Thoracic aorta (tissue), 2 donors: ENCODE measurements at regions not wholly inside any gene's neighbourhood (a gene's known extent, or its start where the extent isn't known, plus 50 kb on each side); places are given as distances from the start of the nearest gene placed in this dataset.

ENCODE experiments used
- ATAC-seq: fragments of 150-250 bp; one replicate; pipeline ENCODE4 v1.8.0; 2017; ENCODE audit warnings: low read depth; ENCODE audit not compliant: insufficient number of reproducible peaks, low FRiP score
- DNase-seq: peaks from one replicate; pipeline ENCODE4 v3.0.0-alpha.2; 2020; ENCODE audit warnings: low spot score
- H3K27ac ChIP-seq, 2 donors: fragments of 200-600 bp; sonication (generic); 1 replicate in 1 of 2; 2 replicates in 1 of 2; pipeline ENCODE4 v1.5.1; 2016; ENCODE audit warnings: mild to moderate bottlenecking in 2 of 2, moderate library complexity in 2 of 2
- H3K27me3 ChIP-seq: fragments of 200-600 bp; sonication (generic); replicated peaks from 2 replicates; pipeline ENCODE4 v1.6.0; 2016; ENCODE audit warnings: mild to moderate bottlenecking; ENCODE audit not compliant: insufficient read depth
- H3K36me3 ChIP-seq: fragments of 200-600 bp; sonication (generic); one replicate; pipeline ENCODE4 v1.5.1; 2016
- H3K4me1 ChIP-seq, 2 donors: fragments of 200-600 bp; sonication (generic); 1 replicate in 1 of 2; 2 replicates in 1 of 2; pipeline versions ENCODE4 v1.5.1 to v1.6.0; 2016; ENCODE audit warnings: low read depth in 2 of 2, mild to moderate bottlenecking in 1 of 2; ENCODE audit not compliant: control insufficient read depth in 1 of 2
- H3K4me3 ChIP-seq: fragments of 200-600 bp; sonication (generic); 2 replicates; pipeline ENCODE4 v1.5.1; 2016; ENCODE audit warnings: mild to moderate bottlenecking
- H3K9me3 ChIP-seq: fragments of 200-600 bp; sonication (generic); 2 replicates; pipeline ENCODE4 v1.5.1; 2016
- TF ChIP-seq, protein P1 (sequence below): fragments of 200-600 bp; sonication (generic); IDR thresholded peaks from one replicate; pipeline ENCODE4 v1.5.1; 2019; ENCODE audit warnings: antibody characterized with exemption

DNA sequence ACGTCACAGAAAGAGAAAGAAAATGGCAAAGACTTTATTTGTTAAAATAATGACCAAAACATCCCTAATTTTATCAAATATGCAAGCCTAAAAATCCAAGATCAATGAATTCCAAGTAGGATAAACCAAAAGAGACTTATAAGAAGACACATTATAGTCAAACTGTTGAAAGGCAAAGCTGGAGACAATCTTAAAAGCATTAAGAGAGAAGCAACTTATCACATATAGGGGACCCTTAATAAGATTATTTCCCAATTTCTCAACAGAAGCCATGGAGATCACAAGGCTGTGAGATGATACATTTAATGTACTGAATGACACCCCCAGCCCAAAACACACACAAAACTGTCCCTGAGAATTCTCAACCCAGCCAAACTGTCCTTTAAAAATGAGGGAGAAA lies 228.7 kb downstream of the COG6 start:
- no peak for DNase-seq
- no peak overlapping the region for H3K4me3 ChIP-seq
- H3K27me3 ChIP-seq, result no peaks in the 10 kb centered on the region
- no peak overlapping the region for H3K27ac ChIP-seq
- H3K4me1 ChIP-seq, result peaks cover 0 to 12% of the 10 kb centered on the region in 2 donors
- TF ChIP-seq, protein P1, sequence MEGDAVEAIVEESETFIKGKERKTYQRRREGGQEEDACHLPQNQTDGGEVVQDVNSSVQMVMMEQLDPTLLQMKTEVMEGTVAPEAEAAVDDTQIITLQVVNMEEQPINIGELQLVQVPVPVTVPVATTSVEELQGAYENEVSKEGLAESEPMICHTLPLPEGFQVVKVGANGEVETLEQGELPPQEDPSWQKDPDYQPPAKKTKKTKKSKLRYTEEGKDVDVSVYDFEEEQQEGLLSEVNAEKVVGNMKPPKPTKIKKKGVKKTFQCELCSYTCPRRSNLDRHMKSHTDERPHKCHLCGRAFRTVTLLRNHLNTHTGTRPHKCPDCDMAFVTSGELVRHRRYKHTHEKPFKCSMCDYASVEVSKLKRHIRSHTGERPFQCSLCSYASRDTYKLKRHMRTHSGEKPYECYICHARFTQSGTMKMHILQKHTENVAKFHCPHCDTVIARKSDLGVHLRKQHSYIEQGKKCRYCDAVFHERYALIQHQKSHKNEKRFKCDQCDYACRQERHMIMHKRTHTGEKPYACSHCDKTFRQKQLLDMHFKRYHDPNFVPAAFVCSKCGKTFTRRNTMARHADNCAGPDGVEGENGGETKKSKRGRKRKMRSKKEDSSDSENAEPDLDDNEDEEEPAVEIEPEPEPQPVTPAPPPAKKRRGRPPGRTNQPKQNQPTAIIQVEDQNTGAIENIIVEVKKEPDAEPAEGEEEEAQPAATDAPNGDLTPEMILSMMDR, result no peak
- peaks cover 3% of the 10 kb centered on the region for H3K9me3 ChIP-seq
- no peak for ATAC-seq
- no peaks in the 10 kb centered on the region for H3K36me3 ChIP-seq

DNA sequence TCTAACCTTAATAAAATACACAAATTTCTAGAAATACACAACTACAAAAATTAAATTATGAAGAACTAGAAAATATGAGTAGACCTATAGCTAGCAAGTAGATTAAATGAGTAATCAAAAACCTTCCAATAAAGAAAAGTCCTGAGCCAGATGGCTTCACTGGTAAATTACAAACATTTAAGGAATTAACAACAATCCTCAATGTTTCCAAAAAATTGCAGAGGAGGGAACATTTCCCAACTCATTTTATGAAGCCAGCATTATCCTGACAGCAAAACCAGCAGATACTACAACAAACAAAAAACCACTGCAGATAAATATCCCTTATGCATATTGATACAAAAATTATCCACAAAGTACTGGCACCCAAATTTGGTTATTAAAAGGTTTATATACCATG lies 230.9 kb downstream of the COG6 start:
- TF ChIP-seq, protein P1, result no peak
- Histone ChIP-seq H3K27me3 (no peaks in the 10 kb centered on the region), H3K4me1 (peaks cover 0 to 14% of the 10 kb centered on the region in 2 donors), H3K27ac (no peak overlapping the region), H3K4me3 (no peak overlapping the region), H3K9me3 (peaks cover 3% of the 10 kb centered on the region), H3K36me3 (no peaks in the 10 kb centered on the region)
- no peak for DNase-seq
- no peak for ATAC-seq

DNA sequence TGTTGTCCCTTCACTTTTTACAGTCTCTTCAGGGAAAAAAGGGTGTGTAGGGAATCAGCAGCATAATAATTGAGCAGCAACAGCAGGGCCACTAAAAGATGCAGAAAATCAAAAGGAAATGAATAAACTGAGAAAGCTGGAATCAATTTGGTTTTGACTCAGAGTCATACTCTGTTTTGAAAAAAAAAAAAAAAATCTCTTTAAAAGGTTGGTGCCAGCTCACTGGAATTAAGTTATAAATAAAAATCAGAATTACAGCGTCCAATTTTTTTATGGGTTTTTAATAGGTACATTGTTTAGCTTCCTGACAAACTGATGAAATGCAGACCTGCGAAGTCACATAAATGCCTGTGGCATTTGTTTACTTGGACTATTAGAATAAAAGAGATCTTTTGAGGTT lies 231.9 kb downstream of the COG6 start:
- Histone ChIP-seq H3K4me3 (no peak overlapping the region), H3K36me3 (no peaks in the 10 kb centered on the region), H3K27ac (no peak overlapping the region), H3K27me3 (no peaks in the 10 kb centered on the region), H3K9me3 (peaks cover 3% of the 10 kb centered on the region), H3K4me1 (peaks cover 0 to 14% of the 10 kb centered on the region in 2 donors)
- ATAC-seq (no peak), DNase-seq (no peak)
- TF ChIP-seq, protein P1, result no peak

DNA sequence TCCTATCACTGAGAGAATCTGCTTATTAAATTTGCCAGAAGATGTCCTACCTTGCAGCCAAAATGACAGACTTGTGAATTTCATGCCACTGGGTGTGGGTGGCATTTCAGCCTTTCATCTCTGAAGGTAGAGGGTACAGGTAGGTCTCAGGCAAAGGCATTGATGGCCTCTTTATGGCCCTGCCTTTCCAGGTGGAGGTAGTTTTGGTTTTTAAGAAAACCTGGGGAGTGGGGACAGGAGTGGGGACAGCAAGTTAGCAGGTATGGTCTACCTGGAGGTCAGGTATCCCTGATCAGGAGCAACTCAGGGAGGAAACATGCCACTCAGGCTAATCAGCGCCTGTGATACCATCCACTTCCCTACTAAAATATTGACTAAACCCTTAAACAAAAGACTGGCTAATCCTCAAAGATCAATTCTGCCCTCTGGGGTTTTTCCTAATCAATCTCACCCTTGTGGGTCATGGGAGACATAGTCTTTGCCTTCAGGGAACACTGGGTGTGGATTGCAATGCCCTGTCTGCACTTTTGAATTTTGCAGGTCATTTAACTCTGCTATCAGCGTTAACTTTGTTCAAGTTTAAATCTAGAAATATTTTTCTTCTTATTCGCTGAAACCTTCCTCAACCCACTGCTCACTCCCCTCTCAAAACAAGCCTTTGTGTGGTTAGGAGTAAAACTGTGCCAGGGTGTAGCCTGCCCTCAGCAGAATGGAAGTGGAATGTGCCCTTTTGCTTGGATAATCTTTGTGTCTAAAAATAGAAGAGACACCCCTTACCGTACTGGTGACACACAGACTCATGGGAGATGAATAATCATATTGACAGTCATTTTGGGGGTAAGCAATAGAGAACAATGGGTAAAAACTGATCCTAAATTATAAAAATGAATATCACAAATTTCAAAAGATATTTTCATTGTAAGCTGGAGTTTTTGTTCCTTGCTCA lies 233.7 kb downstream of the COG6 start:
- H3K4me3 ChIP-seq, result no peak overlapping the region
- TF ChIP-seq, protein P1, result no peak
- H3K9me3 ChIP-seq, result peaks cover under 1% of the 10 kb centered on the region
- H3K27ac ChIP-seq, result no peak overlapping the region
- H3K27me3 ChIP-seq, result no peaks in the 10 kb centered on the region
- H3K36me3 ChIP-seq, result no peaks in the 10 kb centered on the region
- DNase-seq, result no peak
- ATAC-seq, result no peak
- peaks cover 0 to 14% of the 10 kb centered on the region in 2 donors for H3K4me1 ChIP-seq

DNA sequence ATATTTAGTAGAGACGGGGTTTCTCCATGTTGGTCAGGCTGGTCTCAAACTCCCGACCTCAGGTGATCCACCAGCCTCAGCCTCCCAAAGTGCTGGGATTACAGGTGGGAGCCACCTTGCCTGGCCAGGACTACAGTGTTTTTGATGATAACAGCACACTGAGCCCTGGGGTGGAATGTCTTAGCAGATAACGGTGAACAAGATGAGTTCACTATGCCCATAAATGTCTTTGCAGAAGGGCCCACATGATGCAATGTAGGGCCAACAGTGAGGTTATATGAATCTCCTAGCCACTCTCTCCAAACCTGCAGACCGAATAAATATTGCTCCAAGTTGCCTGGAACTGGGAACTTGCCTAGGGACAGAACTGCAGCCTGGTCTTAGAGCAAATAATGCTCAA lies 235.1 kb downstream of the COG6 start:
- Histone ChIP-seq H3K4me3 (no peak overlapping the region), H3K27ac (no peak overlapping the region), H3K36me3 (no peaks in the 10 kb centered on the region), H3K9me3 (no peaks in the 10 kb centered on the region), H3K27me3 (no peaks in the 10 kb centered on the region), H3K4me1 (peaks cover 0 to 14% of the 10 kb centered on the region in 2 donors)
- DNase-seq (no peak), ATAC-seq (no peak)
- TF ChIP-seq, protein P1, result no peak
